Heart left ventricle (tissue), 16 donors: ENCODE measurements at regions not wholly inside any gene's neighbourhood (a gene's known extent, or its start where the extent isn't known, plus 50 kb on each side); places are given as distances from the start of the nearest gene placed in this dataset.

ENCODE experiments used
- ATAC-seq, 4 donors: fragments of 200-7000 bp; cut with Tn5 transposase; one replicate each; pipeline ENCODE4 v1.9.1; 2020 to 2022; ENCODE audit warnings: moderate library complexity in 4 of 4, mild to moderate bottlenecking in 3 of 4, moderate number of reproducible peaks in 1 of 4
- DNase-seq, 5 donors: peaks; one replicate each; pipeline ENCODE4 v3.0.0-alpha.2; 2020
- H3K27ac ChIP-seq, 12 donors: fragments of 200-600 bp; sonication (generic) in 4 of 12; one replicate each; pipeline versions ENCODE4 v1.5.0 to v1.8.0; 2016 to 2022; ENCODE audit warnings: mild to moderate bottlenecking in 2 of 12
- H3K27me3 ChIP-seq, 9 donors: fragments of 200-600 bp; sonication (generic) in 2 of 9; one replicate each; pipeline versions ENCODE4 v1.5.1 to v1.8.0; 2016 to 2022; ENCODE audit warnings: mild to moderate bottlenecking in 3 of 9
- H3K36me3 ChIP-seq, 9 donors: fragments of 200-600 bp; sonication (generic) in 2 of 9; one replicate each; pipeline versions ENCODE4 v1.5.0 to v1.8.0; 2018 to 2022; ENCODE audit warnings: mild to moderate bottlenecking in 2 of 9
- H3K4me1 ChIP-seq, 12 donors: fragments of 200-600 bp; sonication (generic) in 4 of 12; one replicate each; pipeline versions ENCODE4 v1.5.0 to v1.8.0; 2016 to 2022; ENCODE audit warnings: mild to moderate bottlenecking in 3 of 12
- H3K4me3 ChIP-seq, 12 donors: fragments of 200-600 bp; sonication (generic) in 4 of 12; one replicate each; pipeline versions ENCODE4 v1.5.0 to v1.8.0; 2017 to 2022; ENCODE audit warnings: mild to moderate bottlenecking in 9 of 12, moderate library complexity in 4 of 12
- H3K9me3 ChIP-seq, 12 donors: fragments of 200-600 bp; sonication (generic) in 4 of 12; one replicate each; pipeline versions ENCODE4 v1.5.0 to v1.8.0; 2016 to 2022; ENCODE audit warnings: mild to moderate bottlenecking in 1 of 12
- POLR2A ChIP-seq, 2 donors: fragments of 450-650 bp; IDR thresholded peaks; one replicate each; pipeline ENCODE4 v1.6.1; 2017; ENCODE audit warnings: antibody characterized with exemption in 2 of 2, mild to moderate bottlenecking in 2 of 2, moderate library complexity in 2 of 2
- WGBS, 4 donors: extraction: QIAGEN DNeasy Blood & Tissue Kit in 2 of 4; methylation state at CpG; one replicate each; pipeline versions ENCODE4 v1.1.5 to v1.1.7; 2013 to 2018; 5-methylcytosine and 5-hydroxymethylcytosine counted together
- intact Hi-C, 10 donors: fragments of 100-400 bp; cut with DNase I; formaldehyde crosslinking; loops; one replicate each; pipeline versions ENCODE4 v1.11.1 to v1.14.2; 2022
- TF ChIP-seq, protein P1 (sequence below), 12 donors: fragments of 200-600 bp; sonication (generic) in 4 of 12; IDR thresholded peaks; one replicate each; pipeline versions ENCODE4 v1.5.0 to v1.8.0; 2018 to 2022; ENCODE audit warnings: antibody characterized with exemption in 12 of 12, mild to moderate bottlenecking in 5 of 12
- donor health status: ischemic (EF 13 %, LVEDD 7.1; RV severe dilation, severe dysfunction).
- donor health status: healthy with polysubstance abuse.
- donor health status: DM: no; HTN: yes; CAD: no.
- donor health status: DM: no; HTN: no; CAD: no.
- donor health status: ischemic (EF 25% LVEDD 6.9; RV normal size, moderate dysfunction).
- donor health status: ischemic (EF 25% LVEDD 5.7; RV mildly dilated, moderate dysfunction).
- donor health status: healthy.
- donor health status: DM: yes; HTN: yes; CAD: no.
- donor health status: ischemic (EF 35%, LVEDD 5.7; RV mildly dilated, moderate dysfunction).
- donor health status: nonischemic (EF 11% LVEDD 7.7; RV severe dilation, severe dysfunction).
- donor health status: DM: yes; HTN: yes; CAD: no.
- donor health status: PGD.
- donor health status: ischemic (EF 29% LVEDD 5.4; RV normal size, mild dysfunction).
- donor health status: nonischemic (EF 23%, LVEDD 6.1; RV moderate dilation, normal function).

DNA sequence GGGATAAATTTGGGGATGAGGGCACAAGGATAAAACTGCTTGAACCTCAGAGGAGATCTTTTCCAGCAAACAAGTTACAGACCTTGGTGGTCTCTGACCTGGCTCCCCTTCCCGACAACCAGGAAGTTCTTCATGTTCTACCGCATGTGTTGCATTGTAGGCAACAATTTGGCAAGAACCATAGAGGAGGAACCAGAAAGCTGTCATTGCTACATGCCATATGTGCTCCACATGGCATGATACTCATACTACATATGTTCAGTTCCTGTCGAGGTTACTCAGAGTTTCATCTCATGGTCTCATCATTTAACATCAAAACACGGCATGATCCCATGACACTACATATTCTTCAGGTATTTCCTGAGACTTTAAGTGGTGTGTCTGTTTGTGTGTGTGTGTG lies 235.9 kb downstream of the OR13H1 start:
- no peaks in the 10 kb centered on the region for H3K9me3 ChIP-seq
- 82 to 96% (median 93%) methylated on average over 4 of the region's 4 CpGs for WGBS, 4 donors
- TF ChIP-seq POLR2A (IDR thresholded peaks at IDR 0.05), result no peak
- TF ChIP-seq, protein P1, sequence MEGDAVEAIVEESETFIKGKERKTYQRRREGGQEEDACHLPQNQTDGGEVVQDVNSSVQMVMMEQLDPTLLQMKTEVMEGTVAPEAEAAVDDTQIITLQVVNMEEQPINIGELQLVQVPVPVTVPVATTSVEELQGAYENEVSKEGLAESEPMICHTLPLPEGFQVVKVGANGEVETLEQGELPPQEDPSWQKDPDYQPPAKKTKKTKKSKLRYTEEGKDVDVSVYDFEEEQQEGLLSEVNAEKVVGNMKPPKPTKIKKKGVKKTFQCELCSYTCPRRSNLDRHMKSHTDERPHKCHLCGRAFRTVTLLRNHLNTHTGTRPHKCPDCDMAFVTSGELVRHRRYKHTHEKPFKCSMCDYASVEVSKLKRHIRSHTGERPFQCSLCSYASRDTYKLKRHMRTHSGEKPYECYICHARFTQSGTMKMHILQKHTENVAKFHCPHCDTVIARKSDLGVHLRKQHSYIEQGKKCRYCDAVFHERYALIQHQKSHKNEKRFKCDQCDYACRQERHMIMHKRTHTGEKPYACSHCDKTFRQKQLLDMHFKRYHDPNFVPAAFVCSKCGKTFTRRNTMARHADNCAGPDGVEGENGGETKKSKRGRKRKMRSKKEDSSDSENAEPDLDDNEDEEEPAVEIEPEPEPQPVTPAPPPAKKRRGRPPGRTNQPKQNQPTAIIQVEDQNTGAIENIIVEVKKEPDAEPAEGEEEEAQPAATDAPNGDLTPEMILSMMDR (IDR thresholded peaks at IDR 0.05), result no peak
- H3K4me1 ChIP-seq, result peaks cover 0 to 8% (median 0%) of the 10 kb centered on the region in 12 donors
- DNase-seq, result no peak
- ATAC-seq, result no peak
- H3K36me3 ChIP-seq, result no peaks in the 10 kb centered on the region
- H3K4me3 ChIP-seq, result no peak overlapping the region
- H3K27me3 ChIP-seq, result peaks cover 0 to 11% (median 0%) of the 10 kb centered on the region in 9 donors
- no peak overlapping the region for H3K27ac ChIP-seq
- intact Hi-C loops, result no loop called here

DNA sequence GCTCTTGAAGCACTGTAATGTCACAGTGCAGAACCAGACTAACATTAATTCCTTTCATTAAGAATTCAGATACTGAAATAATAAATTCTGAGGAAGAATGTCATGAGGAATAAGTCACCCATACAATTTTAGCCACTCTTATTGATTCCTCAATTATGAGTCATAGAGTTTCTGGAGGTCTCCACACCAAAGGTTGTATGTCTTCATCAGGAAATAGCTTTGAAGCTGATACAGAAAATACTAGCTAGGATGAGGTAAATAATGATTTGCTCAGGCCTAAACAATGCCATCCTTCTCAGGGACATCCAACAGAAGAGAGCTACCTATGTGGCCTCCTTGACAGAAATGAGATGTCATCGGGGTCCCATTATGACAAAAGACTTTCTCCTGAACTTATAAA lies 238.8 kb downstream of the OR13H1 start:
- 82 to 100% (median 91%) methylated on average over 1 of the region's 1 CpG for WGBS, 4 donors
- H3K4me3 ChIP-seq, result no peak overlapping the region
- no peaks in the 10 kb centered on the region for H3K9me3 ChIP-seq
- no peaks in the 10 kb centered on the region for H3K36me3 ChIP-seq
- TF ChIP-seq, protein P1 (IDR thresholded peaks at IDR 0.05), result no peak
- no peak for TF ChIP-seq POLR2A (IDR thresholded peaks at IDR 0.05)
- no peak overlapping the region for H3K27ac ChIP-seq
- ATAC-seq (no peak), DNase-seq (no peak)
- H3K4me1 ChIP-seq, result peaks cover 0 to 8% (median 0%) of the 10 kb centered on the region in 12 donors
- intact Hi-C loops, result no loop called here
- H3K27me3 ChIP-seq, result no peaks in the 10 kb centered on the region

DNA sequence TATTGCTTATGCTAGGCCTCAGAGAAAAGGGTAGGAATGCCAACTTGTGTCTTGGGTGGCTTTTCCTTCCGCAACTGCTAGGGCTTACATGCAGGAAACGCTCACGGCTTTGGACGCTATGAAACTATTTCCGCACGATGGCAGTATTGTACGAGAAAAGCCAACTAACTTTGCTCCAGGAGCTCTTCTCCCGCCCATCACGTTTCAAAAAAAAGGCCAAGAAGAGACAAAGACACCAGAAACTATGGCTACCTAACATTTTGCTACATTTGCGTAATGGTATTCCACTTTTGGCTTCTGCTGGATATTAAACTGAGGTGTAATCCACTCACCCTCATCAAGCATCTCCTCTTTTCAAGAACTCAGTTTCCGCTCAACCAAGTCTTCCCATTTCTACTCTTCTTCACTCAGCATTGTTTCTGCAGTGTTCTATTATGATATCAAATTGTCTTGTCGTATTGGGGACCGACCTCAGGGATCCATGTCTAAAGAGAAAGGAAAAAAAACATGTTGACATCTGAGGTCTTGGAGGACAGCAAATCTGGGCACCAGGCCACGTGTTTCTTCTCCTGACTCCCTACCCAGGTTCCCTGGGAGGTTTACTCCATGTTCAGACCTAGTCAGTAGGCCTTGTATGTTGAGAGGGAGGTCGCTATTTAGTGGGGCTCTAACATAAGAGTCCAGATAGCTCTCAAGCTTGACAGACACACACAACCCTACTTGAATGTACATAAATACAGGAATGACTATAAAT lies 239.4 kb upstream of the STK26 start:
- peaks cover 0 to 7% (median 0%) of the 10 kb centered on the region in 12 donors for H3K4me1 ChIP-seq
- H3K4me3 ChIP-seq, result peak overlapping the region in 3 of 12 donors; percentile 27 to 33 (median 30)
- H3K27ac ChIP-seq, result peak overlapping the region in 1 of 12 donors; percentile 13
- no peak for TF ChIP-seq POLR2A (IDR thresholded peaks at IDR 0.05)
- TF ChIP-seq, protein P1 (IDR thresholded peaks at IDR 0.05), result peak in 4 of 12 donors; percentile 41 to 62 (median 53)
- no peaks in the 10 kb centered on the region for H3K36me3 ChIP-seq
- WGBS, 4 donors, result 55 to 96% (median 72%) methylated on average over 15 of the region's 15 CpGs
- H3K9me3 ChIP-seq, result no peaks in the 10 kb centered on the region
- no peaks in the 10 kb centered on the region for H3K27me3 ChIP-seq
- intact Hi-C loops, result no loop called here
- ATAC-seq (peak in 2 of 4 donors; percentile 85 to 86), DNase-seq (peak in 2 of 5 donors; percentile 58 to 72)

DNA sequence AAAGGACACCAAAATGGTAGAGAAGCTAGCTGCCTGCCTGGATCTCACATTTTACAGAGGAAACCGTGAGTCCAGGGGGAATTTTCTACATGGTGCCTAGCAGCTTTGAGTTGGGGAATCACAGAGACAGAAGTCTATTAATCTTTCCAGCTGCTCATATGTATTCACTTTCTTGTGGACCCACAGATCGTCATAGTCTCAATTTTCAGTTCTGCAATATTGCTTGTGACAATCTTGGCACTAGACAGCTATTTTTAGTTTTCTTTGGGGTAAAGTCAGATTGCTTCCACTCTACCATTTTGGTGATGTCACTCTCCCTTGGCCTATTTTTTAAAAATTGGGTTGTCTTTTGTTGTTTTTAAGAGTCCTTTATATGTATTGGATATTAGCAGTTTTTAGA lies 233.4 kb upstream of the STK26 start:
- intact Hi-C loops, result loop anchor here in 1 of 10 donors (5.0 kb wide), 1 partner anchor 82 kb away; no protein-coding TSS in a partner anchor

More for the DNA sequence above, 233.4 kb upstream of the STK26 start:
- DNase-seq (no peak), ATAC-seq (no peak)
- H3K27me3 ChIP-seq, result peaks cover 0 to 4% (median 0%) of the 10 kb centered on the region in 9 donors
- no peak overlapping the region for H3K4me3 ChIP-seq
- TF ChIP-seq POLR2A (IDR thresholded peaks at IDR 0.05), result no peak
- peaks cover 0 to 7% (median 0%) of the 10 kb centered on the region in 12 donors for H3K4me1 ChIP-seq
- H3K9me3 ChIP-seq, result no peaks in the 10 kb centered on the region
- H3K36me3 ChIP-seq, result no peaks in the 10 kb centered on the region
- 68 to 81% (median 75%) methylated on average over 2 of the region's 2 CpGs for WGBS, 4 donors
- H3K27ac ChIP-seq, result no peak overlapping the region
